CMK (cell line): ENCODE measurements at regions not wholly inside any gene's neighbourhood (a gene's known extent, or its start where the extent isn't known, plus 50 kb on each side); places are given as distances from the start of the nearest gene placed in this dataset.
"Not testable (repeated sequence)": the region's sequence is repeated elsewhere in the genome, so short reads cannot be mapped to it uniquely, and the experiment has no call there.

Experiments used
- DNase-seq: peaks from one replicate; pipeline ENCODE4 v3.0.0-alpha.2; 2010; ENCODE audit warnings: low read depth

DNA sequence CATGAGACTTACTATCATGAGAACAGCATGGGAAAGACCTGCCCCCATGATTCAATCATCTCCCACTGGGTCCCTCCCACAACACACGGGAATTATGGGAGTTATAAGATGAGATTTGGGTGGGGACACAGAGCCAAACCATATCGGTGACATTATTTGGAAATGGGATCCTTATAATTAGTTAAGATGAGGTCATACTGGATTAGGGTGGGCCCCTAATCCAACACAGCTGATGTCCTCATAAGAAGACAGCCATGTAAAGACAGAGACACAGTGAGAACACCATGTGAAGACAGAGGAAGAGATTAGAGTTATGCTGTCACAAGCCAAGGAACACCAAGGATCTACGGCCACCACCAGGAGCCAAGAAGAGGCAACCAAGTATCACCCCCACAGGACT is 161.7 kb downstream of the SPTSSA start:
- DNase-seq: no peak

- no peak for DNase-seq
Observed at GRCh38 chr14:34299360-34299759, 162.7 kb downstream of the SPTSSA start.

GRCh38 chr14:34297786-34298520 is 164.1 kb downstream of the SPTSSA start:
- DNase-seq: no peak

- no peak for DNase-seq
Observed at GRCh38 chr14:34283590-34283989, 178.4 kb downstream of the SPTSSA start.

DNA sequence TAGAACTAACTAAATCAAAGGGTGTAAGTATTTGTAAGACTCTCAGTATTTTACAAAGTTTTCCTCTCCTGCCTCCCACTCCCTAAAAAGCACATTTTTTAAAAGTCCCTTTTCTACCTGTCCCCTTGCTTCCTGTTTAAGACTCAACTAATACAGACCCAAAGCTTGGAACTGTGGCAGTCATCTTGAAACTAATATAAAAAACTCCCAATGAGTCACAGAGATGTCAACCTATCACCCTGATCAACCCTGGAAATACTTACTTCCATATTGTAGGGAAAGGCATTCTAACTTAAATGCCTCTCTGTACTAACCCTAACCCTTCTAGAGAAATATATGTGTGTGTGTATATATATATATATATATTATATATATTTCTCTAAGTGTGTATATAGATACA is 184.8 kb downstream of the SPTSSA start:
- DNase-seq: no peak

GRCh38 chr14:34275530-34275929 is 186.5 kb downstream of the SPTSSA start:
- DNase-seq: no peak

GRCh38 chr14:34275078-34275477 is 187.0 kb downstream of the SPTSSA start:
- no peak for DNase-seq

DNA sequence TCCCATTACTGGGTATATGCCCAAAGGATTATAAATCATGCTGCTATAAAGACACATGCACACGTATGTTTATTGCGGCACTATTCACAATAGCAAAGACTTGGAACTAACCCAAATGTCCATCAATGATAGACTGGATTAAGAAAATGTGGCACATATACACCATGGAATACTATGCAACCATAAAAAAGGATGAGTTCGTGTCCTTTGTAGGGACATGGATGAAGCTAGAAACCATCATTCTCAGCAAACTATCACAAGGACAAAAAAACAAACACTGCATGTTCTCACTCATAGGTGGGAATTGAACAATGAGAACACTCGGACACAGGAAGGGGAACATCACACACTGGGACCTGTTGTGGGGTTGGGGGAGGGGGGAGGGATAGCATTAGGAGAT is 188.3 kb downstream of the SPTSSA start:
- DNase-seq: not testable (repeated sequence)

DNA sequence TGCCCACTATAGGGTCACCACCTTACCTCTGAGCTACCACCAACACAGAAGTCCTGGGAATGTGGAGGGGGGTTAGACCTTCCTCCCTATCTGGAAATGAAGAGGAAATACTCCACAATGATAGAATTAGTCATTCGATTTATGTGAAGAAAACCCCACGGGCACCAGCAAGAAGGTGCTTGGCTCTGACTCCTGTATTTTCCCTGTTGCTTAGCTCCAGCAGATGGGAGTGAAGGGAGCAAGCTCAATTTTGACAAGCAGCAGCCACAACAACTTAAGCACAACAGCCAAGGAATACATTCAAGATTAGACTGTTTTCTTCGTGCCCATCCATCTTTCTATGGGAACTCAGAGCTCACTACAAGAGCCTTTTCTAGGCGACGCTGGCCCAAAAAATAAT is 191.7 kb downstream of the SPTSSA start:
- no peak for DNase-seq

- DNase-seq: no peak
Observed at GRCh38 chr14:34266344-34266743, 195.7 kb downstream of the SPTSSA start.

- no peak for DNase-seq
Observed at GRCh38 chr14:34262127-34262910, 199.7 kb downstream of the SPTSSA start.

- DNase-seq: no peak
Observed at GRCh38 chr14:34259996-34260395, 202.0 kb downstream of the SPTSSA start.

DNA sequence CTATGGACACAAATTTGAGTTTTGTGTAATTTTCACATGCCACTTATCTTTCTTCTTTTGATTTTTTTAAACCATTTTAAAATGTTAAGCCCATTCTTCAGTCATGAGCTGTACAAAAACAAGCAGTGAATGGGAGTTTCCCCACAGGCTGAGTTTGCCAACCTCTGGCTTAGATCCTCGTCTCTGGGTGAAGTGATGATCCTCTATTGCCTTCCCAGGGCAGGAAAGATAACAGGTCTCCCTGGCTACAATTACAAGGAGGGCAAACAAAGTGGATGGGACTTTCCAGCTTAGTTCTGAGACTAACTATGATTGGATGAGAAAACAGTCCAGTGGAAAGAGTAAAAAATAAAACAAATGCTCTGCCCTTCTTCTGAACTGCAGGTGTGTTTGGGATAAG is 203.7 kb downstream of the SPTSSA start:
- no peak for DNase-seq

GRCh38 chr14:34257505-34257904 is 204.5 kb downstream of the SPTSSA start:
- no peak for DNase-seq

- DNase-seq: no peak
Observed at GRCh38 chr14:34256223-34256622, 205.8 kb downstream of the SPTSSA start.

GRCh38 chr14:34254571-34254970 is 207.5 kb downstream of the SPTSSA start:
- DNase-seq: no peak

GRCh38 chr14:34254031-34254430 is 208.0 kb downstream of the SPTSSA start:
- DNase-seq: no peak

GRCh38 chr14:34252227-34252626 is 209.8 kb downstream of the SPTSSA start:
- no peak for DNase-seq

DNA sequence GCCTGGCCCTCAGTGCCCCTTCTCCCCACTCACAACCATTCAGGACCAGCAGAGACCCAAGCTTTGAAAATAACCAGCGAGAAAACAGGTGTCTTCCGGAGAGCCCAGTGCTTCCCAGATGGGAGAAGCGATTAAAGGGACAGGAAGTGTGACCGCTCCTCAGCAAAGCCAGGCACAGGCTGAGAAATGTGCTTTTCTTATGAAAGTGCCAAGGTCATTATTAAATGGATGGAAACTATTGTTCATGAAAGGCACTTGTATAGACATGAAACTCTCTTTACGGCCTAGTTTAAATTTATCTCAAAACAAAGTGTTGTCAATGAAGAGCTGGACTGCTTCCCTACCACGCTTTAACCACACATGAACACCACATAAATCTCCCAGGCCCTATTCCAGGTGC is 210.4 kb downstream of the SPTSSA start:
- no peak for DNase-seq

DNA sequence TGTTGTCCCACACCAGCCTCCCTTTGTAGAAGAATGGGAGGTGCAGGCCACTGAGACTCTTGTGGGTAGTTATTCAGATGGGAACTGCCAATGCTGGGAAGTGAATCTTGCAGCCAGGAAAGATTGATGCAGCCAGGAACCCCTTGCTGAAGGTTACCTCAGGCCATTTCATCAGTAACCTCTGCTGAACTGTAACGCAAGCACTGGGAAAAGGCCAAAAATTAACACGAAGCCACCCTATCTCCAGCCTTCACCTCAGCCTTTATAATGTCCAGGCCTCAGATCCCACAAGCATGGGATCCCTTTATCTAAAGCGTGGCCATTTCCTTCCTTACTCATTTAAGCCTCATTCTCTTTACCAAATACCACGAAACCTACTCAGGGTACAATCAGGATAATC is 211.1 kb downstream of the SPTSSA start:
- no peak for DNase-seq

DNA sequence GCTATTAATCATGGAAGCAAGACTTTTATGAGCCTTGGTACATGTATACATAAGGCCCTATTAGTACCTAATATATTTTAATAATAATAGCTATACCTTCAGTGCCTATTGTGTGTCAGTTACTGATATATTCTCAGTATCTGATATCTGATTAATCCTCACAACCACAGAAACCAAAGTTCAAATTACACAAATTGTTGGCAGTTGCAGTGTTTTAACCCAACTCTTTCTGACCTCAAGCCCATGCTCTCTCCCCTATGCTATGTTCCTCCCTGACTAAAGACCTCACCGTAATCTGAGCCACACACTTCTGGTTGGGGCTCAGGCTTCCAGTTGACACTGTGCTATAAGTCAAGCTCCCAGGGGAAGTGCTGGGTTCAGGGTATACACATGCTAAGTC is 214.4 kb downstream of the SPTSSA start:
- no peak for DNase-seq

GRCh38 chr14:34246206-34246605 is 215.8 kb downstream of the SPTSSA start:
- no peak for DNase-seq

GRCh38 chr14:34243401-34243800 is 218.6 kb downstream of the SPTSSA start:
- DNase-seq: no peak

GRCh38 chr14:34243001-34243400 is 219.0 kb downstream of the SPTSSA start:
- DNase-seq: no peak
